IMR-90 (cell line): ENCODE measurements at regions not wholly inside any gene's neighbourhood (a gene's known extent, or its start where the extent isn't known, plus 50 kb on each side); places are given as distances from the start of the nearest gene placed in this dataset.

Experiments
- ATAC-seq: fragments of 200-7000 bp; cut with Tn5 transposase; 2 replicates; pipeline ENCODE4 v1.9.1; 2020; ENCODE audit warnings: low read depth, mild to moderate bottlenecking, moderate library complexity
- BruUV-seq: library from RNA; stranded (reverse); fragments of 400-500 nt; replicated peaks from 2 replicates; lab custom pipeline; 2021; lab: Mats Ljungman, UMichigan
- CTCF ChIA-PET: fragments of 300-600 bp; formaldehyde crosslinking; extraction: SDS; loops from one replicate; lab custom pipeline; 2021; ENCODE audit warnings: antibody characterized with exemption; lab: Yijun Ruan, JAX
- POLR2A ChIA-PET: fragments of 300-600 bp; sonication (Branson Sonifier 250); formaldehyde crosslinking; loops from one replicate; lab custom pipeline; 2022; ENCODE audit warnings: antibody characterized with exemption; ENCODE audit not compliant: unreplicated experiment; lab: Charles Lee
- DNase-seq: peaks from one replicate; pipeline ENCODE4 v3.0.0; 2013
- H2AFZ ChIP-seq: replicated peaks from 2 replicates; pipeline ENCODE3; 2013; ENCODE audit warnings: low read length, mild to moderate bottlenecking; ENCODE audit not compliant: poor library complexity
- H2AK5ac ChIP-seq: 2 replicates; pipeline ENCODE4 v1.6.1; 2013; ENCODE audit warnings: low read depth, low read length, inconsistent platforms
- H2AK9ac ChIP-seq: replicated peaks from 2 replicates; pipeline ENCODE3; 2013; ENCODE audit warnings: mild to moderate bottlenecking, low read depth, low read length, moderate library complexity; ENCODE audit not compliant: poor library complexity
- H2BK120ac ChIP-seq: 2 replicates; pipeline ENCODE4 v1.6.1; 2013; ENCODE audit warnings: low read depth, low read length, inconsistent platforms
- H2BK15ac ChIP-seq: 3 replicates; pipeline ENCODE4 v1.6.1; 2013; ENCODE audit warnings: low read depth, low read length, inconsistent platforms
- H2BK20ac ChIP-seq: 2 replicates; pipeline ENCODE4 v1.6.1; 2013; ENCODE audit warnings: low read depth, mild to moderate bottlenecking, inconsistent platforms, low read length, moderate library complexity
- H2BK5ac ChIP-seq: 2 replicates; pipeline ENCODE4 v1.6.1; 2013; ENCODE audit warnings: mild to moderate bottlenecking, low read depth, low read length, inconsistent platforms; ENCODE audit not compliant: poor library complexity, severe bottlenecking
- H3K14ac ChIP-seq: replicated peaks from 2 replicates; pipeline ENCODE4 v1.6.1; 2013; ENCODE audit warnings: low read depth, low read length, inconsistent platforms
- H3K18ac ChIP-seq: 2 replicates; pipeline ENCODE4 v1.6.1; 2013; ENCODE audit warnings: low read depth, low read length, control low read depth
- H3K23ac ChIP-seq: 2 replicates; pipeline ENCODE4 v1.6.1; 2013; ENCODE audit warnings: low read depth, low read length, inconsistent platforms
- H3K27ac ChIP-seq: 2 replicates; pipeline ENCODE4 v1.5.1; 2013; ENCODE audit warnings: mild to moderate bottlenecking, control low read depth, low read length; ENCODE audit not compliant: insufficient read depth
- H3K27me3 ChIP-seq: 2 replicates; pipeline ENCODE4 v1.6.1; 2013; ENCODE audit warnings: low read length; ENCODE audit not compliant: control insufficient read depth, insufficient read depth
- H3K36me3 ChIP-seq: 2 replicates; pipeline ENCODE4 v1.6.1; 2013; ENCODE audit warnings: low read length, mixed read lengths; ENCODE audit not compliant: control insufficient read depth, insufficient read depth
- H3K4ac ChIP-seq: 2 replicates; pipeline ENCODE4 v1.6.1; 2013; ENCODE audit warnings: low read depth, low read length, inconsistent platforms
- H3K4me1 ChIP-seq: 2 replicates; pipeline ENCODE4 v1.6.1; 2013; ENCODE audit warnings: low read length, mixed read lengths; ENCODE audit not compliant: control insufficient read depth, insufficient read depth
- H3K4me2 ChIP-seq: 2 replicates; pipeline ENCODE4 v1.6.1; 2013; ENCODE audit warnings: low read depth, mild to moderate bottlenecking, control low read depth, low read length, moderate library complexity
- H3K4me3 ChIP-seq: 2 replicates; pipeline ENCODE4 v1.5.1; 2013; ENCODE audit warnings: low read depth, mild to moderate bottlenecking, control low read depth, low read length, moderate library complexity; ENCODE audit not compliant: insufficient read depth
- H3K56ac ChIP-seq: 2 replicates; pipeline ENCODE4 v1.6.1; 2013; ENCODE audit warnings: low read length, inconsistent platforms; ENCODE audit not compliant: insufficient read depth; ENCODE audit errors: extremely low read depth
- H3K79me1 ChIP-seq, 2 experiments: 2 replicates each; pipeline ENCODE4 v1.6.1; 2013; ENCODE audit warnings: low read length in 2 of 2, inconsistent platforms in 1 of 2, low read depth in 1 of 2
- H3K9ac ChIP-seq: 2 replicates; pipeline ENCODE4 v1.6.1; 2013; ENCODE audit warnings: low read depth, low read length, control low read depth
- H3K9me1 ChIP-seq: 2 replicates; pipeline ENCODE4 v1.6.1; 2013; ENCODE audit warnings: low read length, inconsistent platforms; ENCODE audit not compliant: insufficient read depth
- H3K9me3 ChIP-seq: 2 replicates; pipeline ENCODE4 v1.6.1; 2013; ENCODE audit warnings: low read length; ENCODE audit not compliant: control insufficient read depth, insufficient read depth
- H4K20me1 ChIP-seq: 2 replicates; pipeline ENCODE4 v1.6.1; 2013; ENCODE audit warnings: low read length, inconsistent platforms; ENCODE audit not compliant: insufficient read depth
- H4K5ac ChIP-seq: 2 replicates; pipeline ENCODE4 v1.6.1; 2013; ENCODE audit warnings: mild to moderate bottlenecking, low read depth, low read length, control low read depth
- H4K8ac ChIP-seq, 2 experiments: 2 replicates each; pipeline ENCODE4 v1.6.1; 2013; ENCODE audit warnings: low read depth in 2 of 2, low read length in 2 of 2, control low read depth in 1 of 2, inconsistent platforms in 1 of 2
- H4K91ac ChIP-seq: 2 replicates; pipeline ENCODE4 v1.6.1; 2013; ENCODE audit warnings: low read depth, low read length, inconsistent platforms; ENCODE audit not compliant: insufficient read depth
- MXI1 ChIP-seq: IDR thresholded peaks from 2 replicates; pipeline ENCODE4 v1.6.1; 2012; ENCODE audit warnings: low read depth, mild to moderate bottlenecking, low read length, moderate library complexity, borderline replicate concordance
- WGBS, 2 experiments: methylation state at CpG; one replicate each; pipeline versions ENCODE4 v1.1.5 to v1.1.7; 2013; ENCODE audit warnings: missing lambda C conversion rate in 2 of 2; ENCODE audit not compliant: insufficient read length in 1 of 2; ENCODE audit errors: extremely low coverage in 2 of 2; 5-methylcytosine and 5-hydroxymethylcytosine counted together
- dilution Hi-C: fragments of 300-500 bp; cut with HindIII; formaldehyde crosslinking; loops from one replicate; pipeline ENCODE4 v1.14.3; 2018; ENCODE audit warnings: low sequenced_read_pairs; ENCODE audit not compliant: unreplicated experiment
- in situ Hi-C: fragments of 300-500 bp; cut with MboI; formaldehyde crosslinking; loops from 3 replicates; pipeline ENCODE4 v1.14.3; 2019; ENCODE audit warnings: low sequenced_read_pairs, inconsistent platforms, mixed read lengths
- intact Hi-C: fragments of 100-400 bp; cut with micrococcal nuclease; formaldehyde crosslinking; loops from 2 replicates; pipeline ENCODE4 v1.10.0; 2022

DNA sequence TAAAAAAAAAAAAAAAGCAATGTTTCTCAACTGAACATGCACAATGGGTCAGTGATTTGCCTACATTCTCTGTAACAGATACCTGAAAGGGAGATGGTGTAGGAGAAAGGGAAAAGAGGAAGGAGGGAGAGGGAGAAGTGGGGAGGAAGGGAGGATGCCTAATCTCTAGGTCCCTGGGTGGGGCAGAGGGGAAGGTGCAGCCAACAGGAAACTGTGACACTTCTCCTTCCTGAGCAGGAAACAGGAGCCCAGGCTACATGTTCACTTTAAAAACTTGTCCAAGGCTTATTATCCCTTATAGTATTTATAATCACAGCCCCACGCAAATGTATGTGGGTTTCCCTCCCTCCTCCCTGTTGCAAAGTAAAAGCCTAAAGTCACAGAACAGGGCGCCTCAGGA is 137.9 kb downstream of the MINAR1 start:
- Histone ChIP-seq H3K4ac (no peak overlapping the region), H3K4me1 (no peaks in the 10 kb centered on the region), H4K8ac (no peak overlapping the region), H3K56ac (no peak overlapping the region), H2BK15ac (no peak overlapping the region), H3K14ac (no peak overlapping the region), H3K4me3 (no peak overlapping the region), H3K27ac (no peak overlapping the region), H3K9me1 (no peaks in the 10 kb centered on the region), H3K9me3 (no peaks in the 10 kb centered on the region), H3K9ac (no peak overlapping the region), H3K27me3 (peaks cover 1% of the 10 kb centered on the region; the same call in 1 of the 2 replicates), H3K23ac (no peak overlapping the region), H4K91ac (no peak overlapping the region), H3K79me1 (no peaks in the 10 kb centered on the region), H2BK5ac (no peak overlapping the region), H3K4me2 (no peak overlapping the region), H3K18ac (no peak overlapping the region), H2AK5ac (no peak overlapping the region), H2BK20ac (no peak overlapping the region), H2BK120ac (no peak overlapping the region), H2AK9ac (no peak overlapping the region), H4K20me1 (no peaks in the 10 kb centered on the region; the same call in 1 of the 2 replicates), H2AFZ (no peak overlapping the region), H4K5ac (no peak overlapping the region), H3K36me3 (no peaks in the 10 kb centered on the region)
- dilution Hi-C loops: no loop called here
- intact Hi-C loops: no loop called here
- in situ Hi-C loops: no loop called here
- no TSS peak for BruUV-seq
- no peak for DNase-seq
- no CpG with 5 or more reads among the region's 2 CpGs for WGBS, 2 experiments
- ATAC-seq: no peak
- ChIA-PET CTCF (no interaction called here), POLR2A (no interaction called here)
- no peak for TF ChIP-seq MXI1
